GM12878 (cell line): ENCODE measurements at regions not wholly inside any gene's neighbourhood (a gene's known extent, or its start where the extent isn't known, plus 50 kb on each side); places are given as distances from the start of the nearest gene placed in this dataset.

Experiments used
- ATAC-seq: fragments of 200-7000 bp; cut with Tn5 transposase; 3 replicates; pipeline ENCODE4 v1.9.1; 2020; ENCODE audit warnings: mild to moderate bottlenecking, moderate library complexity
- BruUV-seq: library from RNA; stranded (reverse); fragments of 400-500 nt; replicated peaks from 2 replicates; lab custom pipeline; 2021; lab: Mats Ljungman, UMichigan
- CTCF ChIA-PET: fragments of 300-600 bp; sonication (Branson Sonifier 250); formaldehyde crosslinking; extraction: SDS; loops from one replicate; lab custom pipeline; 2021; ENCODE audit warnings: inconsistent platforms; lab: Yijun Ruan, JAX
- POLR2A ChIA-PET: fragments of 350-600 bp; formaldehyde crosslinking; extraction: SDS; loops from one replicate; lab custom pipeline; 2021; ENCODE audit warnings: inconsistent platforms; lab: Charles Lee
- RAD21 ChIA-PET: fragments of 300-600 bp; sonication (Branson Sonifier 250); formaldehyde crosslinking; loops from one replicate; lab custom pipeline; 2023; ENCODE audit warnings: antibody characterized with exemption; ENCODE audit not compliant: unreplicated experiment; lab: Charles Lee
- SMC1A ChIA-PET: fragments of 300-600 bp; sonication (Branson Sonifier 250); formaldehyde crosslinking; loops from one replicate; lab custom pipeline; 2023; ENCODE audit not compliant: unreplicated experiment, uncharacterized antibody; lab: Charles Lee
- DNase-seq: peaks from one replicate; pipeline ENCODE4 v3.0.0-alpha.2; 2011; ENCODE audit warnings: low read depth, low spot score
- FAIRE-seq: peaks from 3 replicates; lab custom pipeline; 2011; peaks lifted over from hg19 to GRCh38; lab: Jason Lieb, UNC
- H2AFZ ChIP-seq: 2 replicates; pipeline ENCODE4 v1.6.0; 2011; ENCODE audit warnings: low read depth, low read length, control low read depth; ENCODE audit not compliant: control insufficient read depth
- H3K27ac ChIP-seq: 2 replicates; pipeline ENCODE4 v1.5.1; 2011; ENCODE audit warnings: control low read depth; ENCODE audit not compliant: control insufficient read depth, insufficient read depth
- H3K27me3 ChIP-seq, 2 experiments: replicated peaks in 1 of 2; 2 replicates each; pipeline versions ENCODE4 v1.6.0 to v1.6.1; 2011; ENCODE audit warnings: low read length in 1 of 2; ENCODE audit not compliant: control insufficient read depth in 2 of 2, insufficient read depth in 2 of 2
- H3K36me3 ChIP-seq, 2 experiments: 2 replicates each; pipeline ENCODE4 v1.5.1; 2011; ENCODE audit warnings: low read length in 1 of 2; ENCODE audit not compliant: control insufficient read depth in 2 of 2, insufficient read depth in 2 of 2
- H3K4me1 ChIP-seq: 2 replicates; pipeline ENCODE4 v1.6.1; 2011; ENCODE audit warnings: mild to moderate bottlenecking, low read length, moderate library complexity, mixed read lengths; ENCODE audit not compliant: control insufficient read depth, insufficient read depth
- H3K4me2 ChIP-seq: 2 replicates; pipeline ENCODE4 v1.6.0; 2011; ENCODE audit warnings: control low read depth; ENCODE audit not compliant: control insufficient read depth, insufficient read depth
- H3K4me3 ChIP-seq: fragments of 200-600 bp; sonication (generic); 2 replicates; pipeline ENCODE4 v1.5.1; 2016
- H3K79me2 ChIP-seq: 2 replicates; pipeline ENCODE4 v1.6.0; 2011; ENCODE audit warnings: low read length; ENCODE audit not compliant: control insufficient read depth, insufficient read depth
- H3K9ac ChIP-seq: 2 replicates; pipeline ENCODE4 v1.8.0; 2011; ENCODE audit warnings: low read length, control low read depth, mixed read lengths; ENCODE audit not compliant: control insufficient read depth, insufficient read depth
- H3K9me3 ChIP-seq: replicated peaks from 3 replicates; pipeline ENCODE4 v1.5.1; 2011; ENCODE audit warnings: mild to moderate bottlenecking, low read length; ENCODE audit not compliant: control insufficient read depth, insufficient read depth
- H4K20me1 ChIP-seq: 2 replicates; pipeline ENCODE4 v1.6.0; 2011; ENCODE audit not compliant: control insufficient read depth, insufficient read depth
- MLLT1 ChIP-seq: fragments of 450-650 bp; IDR thresholded peaks from 2 replicates; pipeline ENCODE4 v1.6.1; 2016; ENCODE audit warnings: mild to moderate bottlenecking
- ZBED1 ChIP-seq: IDR thresholded peaks from 2 replicates; pipeline ENCODE4 v1.6.1; 2016; ENCODE audit warnings: borderline replicate concordance
- ZBTB33 ChIP-seq: fragments of 450-650 bp; IDR thresholded peaks from 2 replicates; pipeline ENCODE4 v1.6.1; 2017; ENCODE audit warnings: mild to moderate bottlenecking
- WGBS: methylation state at CpG from one replicate; pipeline ENCODE4 v1.1.6; 2016; ENCODE audit warnings: low lambda C conversion rate; ENCODE audit not compliant: insufficient replicate concordance, insufficient coverage; ENCODE audit errors: missing lambda C conversion rate; 5-methylcytosine and 5-hydroxymethylcytosine counted together
- in situ Hi-C: fragments of 300-500 bp; cut with MboI; formaldehyde crosslinking; loops from 9 replicates; pipeline ENCODE4 v1.14.3; 2018; ENCODE audit warnings: mixed read lengths
- intact Hi-C: fragments of 100-400 bp; cut with micrococcal nuclease; formaldehyde crosslinking; loops from one replicate; pipeline ENCODE4 v1.14.2; 2022; ENCODE audit not compliant: unreplicated experiment

- no peaks in the 10 kb centered on the region for H4K20me1 ChIP-seq
- no peak overlapping the region for H3K4me2 ChIP-seq
- no peaks in the 10 kb centered on the region; a peak in 1 of 4 replicates for H3K27me3 ChIP-seq
- 89% methylated on average over 13 of the region's 15 CpGs for WGBS
- FAIRE-seq (no peak), DNase-seq (no peak), ATAC-seq (no peak)
- no peak overlapping the region for H3K27ac ChIP-seq
- BruUV-seq: no TSS peak
- H2AFZ ChIP-seq: no peak overlapping the region
- H3K36me3 ChIP-seq: no peaks in the 10 kb centered on the region
- in situ Hi-C loops: no loop called here
- intact Hi-C loops: no loop called here
- ChIA-PET CTCF (no interaction called here), POLR2A (no interaction called here), SMC1A (no interaction called here), RAD21 (no interaction called here)
- no peaks in the 10 kb centered on the region for H3K79me2 ChIP-seq
- TF ChIP-seq ZBTB33: no peak
- no peak for TF ChIP-seq ZBED1
- no peak for TF ChIP-seq MLLT1
- no peaks in the 10 kb centered on the region for H3K9me3 ChIP-seq
- H3K9ac ChIP-seq: no peak overlapping the region
- H3K4me3 ChIP-seq: no peak overlapping the region
- no peaks in the 10 kb centered on the region for H3K4me1 ChIP-seq
Measured at GRCh38 chr2:16105669-16106281, 165.4 kb downstream of the MYCN start.
